Heart left ventricle (tissue), 13 donors: ENCODE measurements at regions not wholly inside any gene's neighbourhood (a gene's known extent, or its start where the extent isn't known, plus 50 kb on each side); places are given as distances from the start of the nearest gene placed in this dataset.

Source experiments
- CTCF ChIP-seq, 12 donors: fragments of 200-600 bp; sonication (generic) in 4 of 12; IDR thresholded peaks; one replicate each; pipeline versions ENCODE4 v1.5.0 to v1.8.0; 2018 to 2022; ENCODE audit warnings: antibody characterized with exemption in 12 of 12, mild to moderate bottlenecking in 5 of 12
- POLR2A ChIP-seq, 2 donors: fragments of 450-650 bp; IDR thresholded peaks; one replicate each; pipeline ENCODE4 v1.6.1; 2017; ENCODE audit warnings: antibody characterized with exemption in 2 of 2, mild to moderate bottlenecking in 2 of 2, moderate library complexity in 2 of 2
- donor health status: ischemic (EF 13 %, LVEDD 7.1; RV severe dilation, severe dysfunction).
- donor health status: DM: no; HTN: yes; CAD: no.
- donor health status: DM: no; HTN: no; CAD: no.
- donor health status: ischemic (EF 25% LVEDD 6.9; RV normal size, moderate dysfunction).
- donor health status: ischemic (EF 25% LVEDD 5.7; RV mildly dilated, moderate dysfunction).
- donor health status: ischemic (EF 35%, LVEDD 5.7; RV mildly dilated, moderate dysfunction).
- donor health status: nonischemic (EF 11% LVEDD 7.7; RV severe dilation, severe dysfunction).
- donor health status: DM: yes; HTN: yes; CAD: no.
- donor health status: PGD.
- donor health status: ischemic (EF 29% LVEDD 5.4; RV normal size, mild dysfunction).
- donor health status: nonischemic (EF 23%, LVEDD 6.1; RV moderate dilation, normal function).

GRCh38 chr22:35482974-35483373 lies 57.7 kb upstream of the RASD2 start:
- TF ChIP-seq CTCF (IDR thresholded peaks at IDR 0.05) (no peak), POLR2A (IDR thresholded peaks at IDR 0.05) (no peak)
